ENCODE measurements at regions not wholly inside any gene's neighbourhood (a gene's known extent, or its start where the extent isn't known, plus 50 kb on each side); places are given as distances from the start of the nearest gene placed in this dataset.

- no peak for DNase-seq (ENCODE audit: low spot score)
Observed at GRCh38 chr10:31583293-31583692, 264.3 kb downstream of the ZEB1 start.

GRCh38 chr10:31582365-31583052 lies 263.5 kb downstream of the ZEB1 start:
- DNase-seq (ENCODE audit: low spot score) = no peak

GRCh38 chr10:31581741-31582323 lies 262.8 kb downstream of the ZEB1 start:
- no peak for DNase-seq (ENCODE audit: low spot score)

- no peak for DNase-seq (ENCODE audit: low spot score)
Observed at GRCh38 chr10:31580646-31581045, 261.6 kb downstream of the ZEB1 start.
